ENCODE measurements at regions not wholly inside any gene's neighbourhood (a gene's known extent, or its start where the extent isn't known, plus 50 kb on each side); places are given as distances from the start of the nearest gene placed in this dataset.

- Histone ChIP-seq H3K27ac (replicated peaks) (no peak overlapping the region), H3K4me3 (replicated peaks; ENCODE audit: insufficient read depth, low read length) (no peak overlapping the region), H3K27me3 (ENCODE audit: insufficient read depth, poor library complexity, severe bottlenecking) (no peaks in the 10 kb centered on the region)
- TF ChIP-seq REST (IDR thresholded peaks at IDR 0.05; ENCODE audit: insufficient replicate concordance, low read depth) = no peak
- no peak for TF ChIP-seq GABPA (IDR thresholded peaks at IDR 0.05; ENCODE audit: low read depth)
- no peak for TF ChIP-seq CTCF (IDR thresholded peaks at IDR 0.05; ENCODE audit: insufficient read depth, low read length)
- TF ChIP-seq POLR2AphosphoS5 (IDR thresholded peaks at IDR 0.05; ENCODE audit: low read depth) = no peak
- TF ChIP-seq SPI1 (IDR thresholded peaks at IDR 0.05; ENCODE audit: borderline replicate concordance, low read depth) = no peak
- DNase-seq (ENCODE audit: low read depth in 1 of 2, low spot score in 1 of 2) = no peak
Measured at GRCh38 chr12:97216848-97217247, 245.8 kb upstream of the RMST start.

GRCh38 chr12:97222391-97222790 lies 240.2 kb upstream of the RMST start:
- TF ChIP-seq GABPA (IDR thresholded peaks at IDR 0.05; ENCODE audit: low read depth) (no peak), SPI1 (IDR thresholded peaks at IDR 0.05; ENCODE audit: borderline replicate concordance, low read depth) (no peak), CTCF (IDR thresholded peaks at IDR 0.05; ENCODE audit: insufficient read depth, low read length) (no peak), REST (IDR thresholded peaks at IDR 0.05; ENCODE audit: insufficient replicate concordance, low read depth) (no peak)
- DNase-seq (ENCODE audit: low read depth in 1 of 2, low spot score in 1 of 2) = no peak
- Histone ChIP-seq H3K27me3 (ENCODE audit: insufficient read depth, poor library complexity, severe bottlenecking) (no peaks in the 10 kb centered on the region), H3K27ac (replicated peaks) (no peak overlapping the region), H3K4me3 (replicated peaks; ENCODE audit: insufficient read depth, low read length) (no peak overlapping the region)

DNA sequence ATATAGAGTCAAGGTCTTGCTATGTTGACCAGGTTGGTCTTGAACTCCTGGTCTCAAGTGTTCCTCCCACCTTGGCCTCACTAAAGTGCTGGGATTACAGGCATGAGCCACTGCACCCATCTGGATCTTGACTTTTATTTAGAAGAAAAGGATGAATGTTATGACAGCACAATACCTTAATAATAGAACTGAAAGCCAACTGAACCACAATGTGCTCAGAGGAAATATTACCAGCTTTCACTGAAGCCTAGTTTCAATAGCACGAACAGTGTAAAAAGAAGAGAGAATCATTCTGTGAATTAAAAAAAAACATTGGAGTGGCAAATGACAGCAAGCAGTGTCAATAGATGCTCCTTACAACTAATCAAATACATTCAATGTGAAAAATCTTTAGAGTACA lies 239.2 kb upstream of the RMST start:
- DNase-seq (ENCODE audit: low read depth in 1 of 2, low spot score in 1 of 2) = no peak
- Histone ChIP-seq H3K27ac (replicated peaks) (no peak overlapping the region), H3K4me3 (replicated peaks; ENCODE audit: insufficient read depth, low read length) (no peak overlapping the region), H3K27me3 (ENCODE audit: insufficient read depth, poor library complexity, severe bottlenecking) (no peaks in the 10 kb centered on the region)
- TF ChIP-seq CTCF (IDR thresholded peaks at IDR 0.05; ENCODE audit: insufficient read depth, low read length) (no peak), POLR2AphosphoS5 (IDR thresholded peaks at IDR 0.05; ENCODE audit: low read depth) (no peak), SPI1 (IDR thresholded peaks at IDR 0.05; ENCODE audit: borderline replicate concordance, low read depth) (no peak), REST (IDR thresholded peaks at IDR 0.05; ENCODE audit: insufficient replicate concordance, low read depth) (no peak), GABPA (IDR thresholded peaks at IDR 0.05; ENCODE audit: low read depth) (no peak)
